GM19438 (cell line): ENCODE measurements at regions not wholly inside any gene's neighbourhood (a gene's known extent, or its start where the extent isn't known, plus 50 kb on each side); places are given as distances from the start of the nearest gene placed in this dataset.

Source experiments
- ATAC-seq: cut with Tn5 transposase; IDR thresholded peaks from one replicate; pipeline ENCODE4 v1.9.1; 2021; ENCODE audit warnings: low read depth; ENCODE audit not compliant: unreplicated experiment

DNA sequence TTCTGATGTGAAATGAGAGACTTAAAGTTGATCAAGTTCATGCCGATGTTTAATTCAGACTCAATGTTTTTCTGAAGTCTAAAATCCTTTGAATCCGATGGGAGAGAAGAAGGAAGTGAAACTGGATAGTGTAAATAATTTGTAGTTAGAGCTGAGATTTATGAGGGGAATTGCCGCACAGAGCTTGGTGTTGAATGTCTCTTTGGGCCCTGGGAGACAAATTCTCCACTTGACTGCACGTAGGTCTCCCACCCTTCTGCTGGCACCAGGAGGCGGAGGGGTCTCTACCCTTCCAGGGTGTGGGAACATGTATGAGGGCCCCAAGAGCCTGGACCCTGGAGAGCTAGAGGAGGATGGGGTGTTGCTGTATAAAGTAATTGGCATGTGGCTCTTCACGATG, 140.8 kb upstream of the SERP2 start:
- no peak for ATAC-seq

- ATAC-seq: no peak
Measured at GRCh38 chr13:44234566-44234965, 139.1 kb upstream of the SERP2 start.

GRCh38 chr13:44236370-44236769, 137.3 kb upstream of the SERP2 start:
- no peak for ATAC-seq

DNA sequence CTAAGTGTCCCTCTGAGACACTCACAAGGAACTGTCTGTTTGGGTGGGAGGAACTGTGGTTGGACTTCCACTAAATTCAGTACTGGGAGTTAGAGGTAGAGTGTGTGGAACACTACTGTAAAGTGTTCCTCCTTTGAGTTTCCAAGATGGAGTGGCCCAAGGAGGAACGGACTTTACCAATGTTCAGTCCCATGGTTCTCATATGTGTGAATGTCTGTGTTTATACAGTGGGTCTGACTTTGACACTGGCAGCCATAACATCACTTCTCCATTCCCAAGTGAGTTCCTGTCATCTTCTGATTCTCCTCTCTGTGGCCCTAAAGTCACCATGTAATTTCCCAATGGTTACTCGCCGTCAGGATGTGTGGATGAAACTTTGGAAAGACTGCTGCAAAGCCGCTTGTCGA, 136.8 kb upstream of the SERP2 start:
- no peak for ATAC-seq

- peak; percentile 81 for ATAC-seq
Measured at GRCh38 chr13:44237276-44237767, 136.3 kb upstream of the SERP2 start.

DNA sequence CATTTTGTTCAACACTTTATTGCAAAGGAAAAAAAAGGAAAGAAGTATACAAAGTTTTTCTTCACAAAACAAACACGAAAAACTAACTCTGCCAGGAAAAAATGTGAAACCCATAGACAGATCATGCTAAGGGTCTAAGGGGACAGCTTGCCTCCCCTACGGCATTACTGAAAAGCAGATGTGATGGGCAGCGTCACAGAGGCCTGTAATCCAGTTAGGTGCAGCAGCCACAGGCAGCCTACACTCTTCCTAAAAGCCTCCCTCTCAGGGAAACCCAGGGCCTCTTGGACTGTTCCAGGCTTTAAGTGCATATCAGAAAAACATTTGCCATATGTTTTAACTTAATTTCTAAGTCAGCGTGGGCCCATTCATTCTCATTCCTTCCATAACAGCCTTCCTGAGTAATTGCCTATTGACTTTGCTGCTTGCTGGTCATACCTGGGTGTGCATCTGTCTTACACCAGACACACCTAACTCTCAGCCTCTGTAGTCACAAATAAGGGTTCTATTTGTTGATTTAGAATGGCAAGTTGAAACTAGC, 135.7 kb upstream of the SERP2 start:
- no peak for ATAC-seq

GRCh38 chr13:44240611-44241145, 132.9 kb upstream of the SERP2 start:
- no peak for ATAC-seq

DNA sequence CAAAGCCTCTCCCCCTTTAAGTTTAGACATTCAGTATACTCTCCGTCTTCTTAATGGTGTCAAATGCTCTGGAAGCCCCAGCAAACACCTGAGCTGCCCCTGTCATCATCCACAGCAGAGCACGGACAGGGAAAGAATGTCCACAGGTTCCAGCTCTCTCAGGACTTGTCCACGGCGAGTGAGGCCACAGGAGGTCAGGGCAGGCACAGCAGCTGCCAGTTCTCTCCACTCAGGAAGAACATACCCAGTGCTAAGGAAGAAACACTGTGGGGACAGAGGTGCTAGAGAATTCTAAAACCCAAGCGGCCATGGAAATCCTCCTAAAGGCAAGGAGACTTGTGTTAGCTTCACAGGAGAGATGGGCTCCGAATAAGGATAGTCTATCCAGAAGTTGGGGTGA, 132.0 kb upstream of the SERP2 start:
- no peak for ATAC-seq

DNA sequence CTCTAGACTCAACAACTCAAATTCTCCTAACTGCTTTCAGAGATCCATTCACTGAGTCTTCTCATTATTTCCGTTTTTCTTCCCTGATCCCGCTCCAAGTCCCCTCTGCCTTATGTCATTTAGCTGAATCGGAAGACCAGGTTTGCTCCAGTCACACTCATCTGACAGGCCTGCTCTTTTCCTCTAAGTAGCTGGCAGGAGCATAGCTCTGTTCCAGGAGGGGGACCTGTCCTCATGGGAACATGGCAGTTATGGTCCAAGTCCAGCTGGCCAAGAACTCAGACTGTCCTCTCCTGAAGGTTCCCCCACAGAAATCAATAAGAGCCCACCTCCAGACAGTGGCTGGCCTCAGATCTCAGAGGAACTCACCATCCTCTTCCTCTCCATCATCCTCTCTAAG, 130.9 kb upstream of the SERP2 start:
- ATAC-seq: no peak

DNA sequence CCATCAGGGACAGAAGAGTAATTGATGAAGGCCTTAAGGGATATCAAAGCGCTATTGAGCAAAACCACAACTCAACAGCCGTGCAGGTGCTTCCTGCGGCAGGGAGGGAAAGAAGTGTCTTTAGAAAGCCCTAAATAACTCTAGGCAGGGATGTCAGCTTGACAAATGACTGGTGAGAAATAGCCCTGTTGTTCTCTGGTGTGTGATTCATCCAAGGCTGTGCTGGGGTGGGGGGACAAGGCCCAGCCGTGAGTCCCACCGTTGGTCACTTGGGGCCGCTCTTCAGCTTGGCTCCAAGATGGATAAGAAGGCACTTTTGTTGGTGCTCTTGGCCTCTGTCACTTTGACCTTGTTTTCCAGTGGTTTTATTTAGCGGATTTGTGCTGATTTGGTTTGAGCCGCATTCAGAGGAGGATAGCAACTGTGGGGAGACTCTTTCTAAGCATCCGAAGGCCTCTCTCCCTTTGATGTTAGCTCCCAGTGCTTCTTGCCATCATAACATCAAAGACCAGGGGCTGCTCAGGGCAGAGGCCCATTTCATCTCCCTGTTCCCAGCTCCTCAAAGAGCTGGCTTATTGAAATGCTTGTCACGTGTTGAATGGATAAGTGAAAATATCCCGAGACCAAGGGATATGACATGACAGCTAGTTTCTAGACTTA, 130.3 kb upstream of the SERP2 start:
- ATAC-seq: no peak

DNA sequence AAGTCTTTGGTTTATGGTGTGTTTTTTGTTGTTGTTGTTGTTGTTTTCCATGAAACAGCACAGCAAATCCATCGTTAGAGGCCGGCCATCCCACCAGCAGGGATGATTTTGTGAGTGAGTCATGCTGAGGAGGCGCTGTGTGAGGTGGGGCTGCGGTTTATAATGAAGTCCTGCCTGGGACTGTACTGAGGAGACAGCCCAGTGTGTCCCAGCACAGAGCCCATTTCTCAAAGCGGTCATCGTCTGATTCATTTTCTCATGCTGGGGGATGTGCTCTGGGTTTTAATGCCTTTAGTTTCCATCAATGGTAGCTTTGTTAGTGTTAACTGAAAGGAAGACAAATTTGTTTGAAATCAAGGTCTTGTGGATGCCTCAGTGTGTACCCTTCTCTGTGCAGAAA, 129.3 kb upstream of the SERP2 start:
- ATAC-seq: no peak

DNA sequence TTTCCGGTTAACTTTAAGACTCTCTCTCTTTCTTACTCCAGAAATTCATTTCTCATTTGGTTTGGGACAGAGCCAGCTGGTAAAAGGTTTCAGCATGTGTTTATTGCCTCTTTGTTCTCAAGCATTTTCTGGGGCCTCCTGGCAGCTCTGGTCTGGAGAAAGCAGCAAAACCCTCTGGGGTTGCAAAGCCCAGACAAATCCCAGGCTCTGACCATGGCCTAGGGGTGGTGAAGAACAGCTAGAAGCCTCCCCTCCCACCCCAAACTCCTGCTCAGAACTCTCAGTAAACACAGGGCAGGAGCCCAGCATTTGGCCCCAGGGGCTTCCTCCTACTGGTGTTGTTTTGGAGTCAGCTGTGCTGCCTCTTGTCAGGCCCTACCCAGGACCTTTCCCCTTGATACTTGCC, 124.2 kb upstream of the SERP2 start:
- no peak for ATAC-seq

DNA sequence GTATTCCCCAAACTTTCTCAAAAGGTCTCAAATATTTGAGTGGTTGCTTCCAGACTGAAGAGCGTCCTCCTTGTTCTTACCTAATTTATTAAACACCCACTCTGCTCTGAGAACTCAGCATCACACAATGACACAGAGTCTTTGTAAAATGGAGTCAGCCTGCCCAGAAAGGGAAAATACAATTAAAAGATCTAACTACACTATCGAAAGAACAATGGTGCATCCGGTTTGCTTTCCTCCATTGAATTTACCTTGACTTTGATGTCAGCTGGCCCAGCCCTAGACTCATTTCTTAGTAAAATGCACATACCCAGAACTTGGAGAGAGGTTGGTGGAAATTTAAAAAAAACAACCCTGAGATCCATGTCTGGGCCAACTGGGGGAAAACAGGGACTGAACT, 120.7 kb upstream of the SERP2 start:
- ATAC-seq: no peak

GRCh38 chr13:44255771-44256364, 117.8 kb upstream of the SERP2 start:
- ATAC-seq: no peak

DNA sequence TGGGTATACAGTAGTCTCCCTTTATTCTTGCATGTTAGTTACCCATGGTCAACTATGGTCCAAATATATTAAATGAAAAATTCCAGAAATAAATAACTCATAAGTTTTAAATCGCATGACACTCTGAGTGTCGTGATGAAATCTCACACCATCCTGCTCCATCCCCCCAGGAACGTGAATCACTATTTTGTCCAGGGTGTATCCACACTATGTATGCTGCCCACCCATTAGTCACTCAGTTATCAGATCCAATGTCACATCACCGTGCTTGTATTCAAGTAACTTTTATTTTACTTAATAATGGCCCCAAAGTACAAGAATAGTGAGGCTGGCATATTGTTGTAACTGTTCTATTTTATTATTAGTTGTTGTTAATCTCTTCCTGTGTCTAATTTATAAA, 115.8 kb upstream of the SERP2 start:
- no peak for ATAC-seq

DNA sequence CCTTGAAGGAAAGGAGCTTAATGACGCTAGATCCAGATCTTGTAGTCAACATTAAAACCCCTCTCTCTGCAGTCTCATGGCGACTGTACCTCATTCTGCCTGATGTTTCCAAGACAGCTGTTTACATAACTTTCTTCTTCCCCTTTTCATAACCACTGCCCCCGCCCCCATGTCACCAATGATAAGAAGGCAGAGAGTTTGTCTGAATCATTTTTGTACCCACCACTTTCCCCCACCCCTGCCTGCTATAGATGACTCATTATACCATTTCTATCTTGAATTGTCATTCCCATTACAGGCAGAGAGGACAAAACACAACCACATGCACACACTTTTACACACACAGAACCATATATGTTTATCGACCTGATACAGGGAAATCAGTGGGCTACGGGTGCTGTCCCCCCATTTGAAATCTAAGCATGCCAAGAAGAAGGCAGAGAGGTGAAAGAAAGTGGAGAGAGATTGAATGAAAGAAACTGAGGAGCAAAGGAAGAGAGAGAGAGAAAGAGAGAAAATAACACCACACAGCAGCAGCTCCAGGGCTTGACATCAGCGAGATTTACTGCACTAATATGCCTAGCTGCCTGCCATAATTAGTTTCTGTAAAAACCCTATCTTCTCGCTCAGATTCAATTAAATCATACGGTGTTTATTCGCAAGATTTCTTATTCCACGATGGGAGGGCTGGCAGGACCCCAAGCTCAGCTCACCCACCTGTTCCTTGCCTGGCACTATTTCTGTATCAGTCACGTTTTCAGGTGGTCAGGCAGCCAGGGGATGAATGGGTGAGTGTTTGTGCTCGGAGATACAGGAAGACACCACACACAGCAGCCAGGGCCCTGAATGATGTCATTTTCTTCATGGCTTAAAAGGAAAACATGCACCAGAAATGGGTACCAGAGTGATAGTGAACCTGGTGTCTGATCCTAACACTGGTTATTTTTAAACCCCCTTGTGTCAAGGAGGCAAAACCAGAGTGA, 114.3 kb upstream of the SERP2 start:
- ATAC-seq: peak; percentile 65

GRCh38 chr13:44260336-44260735, 113.3 kb upstream of the SERP2 start:
- ATAC-seq: no peak

DNA sequence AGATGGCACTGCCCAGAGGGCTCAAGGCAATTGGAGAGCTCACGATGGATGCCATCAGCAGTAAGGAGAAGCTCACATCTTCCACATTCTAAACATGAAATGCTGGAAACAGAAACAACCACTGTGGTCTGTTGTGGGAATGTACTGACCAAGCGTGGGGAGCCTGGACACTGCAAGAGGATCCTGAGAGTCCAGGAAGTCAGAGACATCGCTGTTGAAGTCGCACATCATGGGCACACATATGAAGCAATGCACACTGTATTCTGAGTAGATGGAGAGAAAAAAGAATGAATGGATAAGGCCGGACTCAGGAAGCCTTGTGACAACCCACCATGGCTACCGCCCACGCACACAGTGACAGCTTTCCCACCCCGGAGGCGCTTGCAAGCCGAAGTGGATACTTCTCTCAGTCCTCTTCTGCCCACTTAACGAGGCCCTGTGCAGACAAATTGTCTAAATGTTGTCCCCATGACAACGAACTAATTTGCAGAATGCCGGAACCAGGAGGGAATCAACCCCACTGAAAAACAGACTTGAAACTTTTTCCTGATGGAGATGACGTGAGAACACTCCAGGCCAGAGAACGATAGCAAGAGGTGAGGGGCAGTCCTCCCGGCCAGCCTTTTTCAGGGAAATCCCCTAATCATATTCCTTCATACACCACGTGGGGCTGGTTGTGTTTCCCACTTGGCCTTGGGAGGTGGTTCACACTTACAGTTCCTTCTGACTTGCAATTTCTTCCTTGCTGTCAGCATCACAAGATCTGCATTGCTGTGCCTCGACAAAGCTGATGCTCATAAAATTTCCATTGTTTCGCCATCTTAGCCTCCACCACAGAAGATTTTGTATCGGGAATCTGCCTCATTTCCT, 109.6 kb upstream of the SERP2 start:
- no peak for ATAC-seq

- no peak for ATAC-seq
Measured at GRCh38 chr13:44266305-44266704, 107.3 kb upstream of the SERP2 start.

DNA sequence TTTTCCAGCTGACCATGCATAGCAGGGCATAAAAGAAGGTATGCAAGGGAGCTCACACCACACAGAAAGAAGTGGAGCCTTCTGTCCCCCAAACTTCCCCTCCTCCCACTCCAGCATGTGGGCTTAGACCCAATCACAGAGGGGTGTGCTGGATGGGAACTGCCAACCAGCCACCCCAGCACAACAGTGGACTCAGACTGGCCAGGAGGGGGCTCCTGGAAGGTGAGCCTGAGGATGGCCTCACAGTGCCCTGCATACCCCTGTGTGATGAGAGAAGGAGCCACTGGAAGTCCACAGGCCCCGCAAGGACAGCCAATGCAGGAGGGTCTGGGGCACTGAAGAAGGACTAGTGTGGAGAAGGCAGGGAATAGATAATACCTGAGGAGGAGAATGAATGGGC, 106.9 kb upstream of the SERP2 start:
- ATAC-seq: no peak
